DMS79 treated with DMSO at 0.1 percent for 48 hours (cell line): ENCODE measurements at regions not wholly inside any gene's neighbourhood (a gene's known extent, or its start where the extent isn't known, plus 50 kb on each side); places are given as distances from the start of the nearest gene placed in this dataset.

Source experiments
- DNase-seq: peaks from one replicate; lab custom pipeline; 2025; lab: John Stamatoyannopoulos, UW

DNA sequence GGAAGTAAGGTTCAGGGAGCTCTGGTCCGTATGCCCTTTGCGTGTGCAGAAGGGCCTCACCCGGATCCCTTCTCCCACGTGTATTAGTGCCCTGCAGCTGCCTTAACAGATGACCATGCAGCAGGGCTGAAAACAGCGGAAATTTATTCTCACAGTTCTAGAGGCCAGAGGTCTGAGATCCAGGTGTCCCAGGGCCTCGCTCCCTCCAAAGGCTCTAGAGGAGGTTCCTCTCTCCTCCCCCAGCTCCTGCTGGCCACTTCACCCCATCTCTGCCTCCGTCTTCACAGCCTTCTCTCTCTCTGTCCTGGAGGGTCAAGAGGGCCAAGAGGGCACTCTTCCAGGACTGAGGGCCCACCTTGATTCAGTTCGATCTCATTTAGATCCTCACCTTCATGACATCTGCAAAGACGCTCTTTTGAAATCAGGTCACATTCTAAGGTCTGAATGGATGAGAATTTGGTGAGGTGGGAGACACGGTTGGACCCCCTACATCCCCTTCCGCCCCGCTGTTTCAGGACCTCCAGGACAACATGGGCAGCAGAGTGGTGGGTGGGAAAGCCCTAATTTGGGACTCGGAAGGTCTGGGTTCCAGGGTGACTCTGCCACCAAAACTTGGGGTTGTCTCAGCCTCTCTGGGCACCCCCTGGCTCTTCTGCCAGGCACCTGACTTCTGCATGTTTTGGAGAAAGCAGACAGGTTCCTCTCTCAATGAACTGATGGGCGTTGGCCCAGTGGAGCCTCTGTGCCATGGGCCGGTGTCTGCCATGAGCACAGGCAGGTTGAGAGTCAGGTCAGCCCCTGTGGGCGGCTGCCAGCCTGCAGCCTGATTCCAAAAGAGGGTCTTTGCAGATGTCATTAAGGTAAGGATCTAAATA, 361.2 kb downstream of the SEC14L1 start:
- no peak for DNase-seq

DNA sequence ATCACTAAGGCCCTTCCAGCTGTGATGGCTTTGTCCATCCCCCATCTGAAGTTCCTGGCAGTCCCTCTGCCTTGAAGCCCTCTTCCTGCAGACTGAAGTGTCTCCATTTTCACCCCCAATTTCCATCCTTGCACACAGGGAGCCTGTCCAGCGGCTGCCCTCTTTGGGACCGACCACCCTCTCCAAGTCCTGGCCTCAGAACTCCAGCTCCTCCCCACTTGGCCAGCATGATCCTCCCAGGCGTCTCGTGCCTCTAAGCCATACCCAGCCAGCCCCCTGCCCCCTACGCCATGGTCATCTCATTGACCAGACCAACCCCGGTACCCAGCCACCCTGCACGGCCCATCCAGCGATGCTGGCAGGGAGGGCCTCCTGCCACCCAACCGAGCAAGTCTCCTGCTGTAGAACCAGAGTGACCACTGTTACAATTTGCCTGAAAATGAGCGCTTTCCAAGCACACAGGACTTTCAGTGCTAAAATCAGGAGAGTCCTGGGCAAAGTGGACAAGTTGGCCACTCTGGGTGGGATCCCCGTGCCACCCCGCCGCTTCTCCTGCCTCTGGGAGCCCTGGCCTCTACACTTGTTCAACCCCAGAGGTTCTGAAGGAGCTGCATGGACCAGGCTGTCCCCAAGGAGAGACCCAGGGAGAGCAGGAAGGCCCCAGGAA, 362.0 kb downstream of the SEC14L1 start:
- no peak for DNase-seq

- no peak for DNase-seq
Observed at GRCh38 chr17:77503293-77503655, 362.5 kb downstream of the SEC14L1 start.

- DNase-seq, result no peak
Observed at GRCh38 chr17:77503916-77504651, 363.3 kb downstream of the SEC14L1 start.

GRCh38 chr17:77504652-77505155, 363.9 kb downstream of the SEC14L1 start:
- no peak for DNase-seq

DNA sequence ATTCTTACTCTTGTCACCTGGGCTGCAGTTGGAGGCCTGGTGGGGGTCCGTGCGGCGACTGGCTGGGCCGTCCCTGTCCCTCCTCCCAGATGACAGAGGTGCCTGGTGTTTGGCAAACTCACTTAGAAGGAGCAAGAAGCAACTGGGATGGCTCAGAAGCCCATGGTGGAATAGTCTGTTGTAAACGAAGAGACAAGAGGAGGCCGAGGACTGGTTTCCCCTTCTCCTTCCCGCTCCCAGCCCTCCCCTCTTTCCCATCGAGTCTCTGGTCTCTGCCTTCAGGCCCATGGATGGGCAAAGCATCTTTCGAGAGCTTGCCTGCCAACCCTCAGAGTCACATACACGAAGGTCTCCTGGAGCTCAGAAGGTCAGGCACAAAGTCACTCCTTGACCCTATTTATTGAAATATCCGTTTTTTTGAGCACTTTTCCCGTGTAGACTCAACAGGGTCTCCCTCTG, 364.4 kb downstream of the SEC14L1 start:
- no peak for DNase-seq

DNA sequence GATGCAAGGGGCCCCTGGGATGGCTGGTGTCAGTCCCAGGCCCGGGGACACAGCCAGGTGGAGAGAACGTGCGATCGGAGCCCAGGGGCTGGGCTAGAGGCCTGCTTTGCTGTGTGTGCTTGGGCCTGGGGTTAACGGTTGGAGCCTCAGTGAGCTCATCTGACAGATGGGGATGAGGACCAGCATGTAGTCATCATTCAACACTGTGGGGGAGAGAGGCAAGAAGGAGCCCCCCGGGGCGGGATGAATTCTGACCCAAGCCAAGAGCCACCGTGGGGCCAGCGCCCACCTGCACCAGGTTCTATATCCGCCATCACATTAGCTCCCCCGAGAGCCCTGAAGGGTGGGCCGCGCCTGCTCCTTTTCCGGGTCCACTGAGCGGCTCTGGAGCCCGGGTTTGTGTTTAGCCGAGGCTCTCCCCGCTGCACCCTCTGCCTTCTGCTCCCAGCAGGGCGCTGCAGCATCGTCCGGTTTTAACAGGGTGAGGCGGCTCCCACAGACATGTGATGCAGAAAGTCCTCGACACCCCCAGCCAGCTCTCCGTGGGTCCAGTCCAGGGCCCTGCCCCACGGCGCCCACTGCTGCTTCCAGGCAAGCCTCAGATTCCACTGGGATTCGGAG, 365.7 kb downstream of the SEC14L1 start:
- DNase-seq, result no peak

- no peak for DNase-seq
Observed at GRCh38 chr17:77507111-77507885, 366.5 kb downstream of the SEC14L1 start.

GRCh38 chr17:77508047-77508715, 367.4 kb downstream of the SEC14L1 start:
- peak; percentile 4 for DNase-seq

GRCh38 chr17:77509089-77509488, 368.3 kb downstream of the SEC14L1 start:
- DNase-seq, result no peak

DNA sequence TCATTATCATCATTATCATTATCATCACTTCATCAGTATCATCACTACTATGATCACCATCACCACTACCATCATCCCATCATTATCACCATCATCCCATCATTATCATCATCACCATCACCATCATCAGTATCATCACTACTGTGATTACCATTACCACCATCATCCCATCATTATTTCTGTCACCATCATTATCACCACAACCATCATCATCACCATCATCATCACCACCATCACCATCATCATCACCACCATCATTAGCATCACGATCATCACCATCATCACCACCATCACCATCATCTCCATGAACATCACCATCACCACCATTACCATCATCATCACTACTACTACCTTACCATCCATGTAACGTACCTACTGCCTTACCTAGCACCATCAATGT, 368.8 kb downstream of the SEC14L1 start:
- no peak for DNase-seq

DNA sequence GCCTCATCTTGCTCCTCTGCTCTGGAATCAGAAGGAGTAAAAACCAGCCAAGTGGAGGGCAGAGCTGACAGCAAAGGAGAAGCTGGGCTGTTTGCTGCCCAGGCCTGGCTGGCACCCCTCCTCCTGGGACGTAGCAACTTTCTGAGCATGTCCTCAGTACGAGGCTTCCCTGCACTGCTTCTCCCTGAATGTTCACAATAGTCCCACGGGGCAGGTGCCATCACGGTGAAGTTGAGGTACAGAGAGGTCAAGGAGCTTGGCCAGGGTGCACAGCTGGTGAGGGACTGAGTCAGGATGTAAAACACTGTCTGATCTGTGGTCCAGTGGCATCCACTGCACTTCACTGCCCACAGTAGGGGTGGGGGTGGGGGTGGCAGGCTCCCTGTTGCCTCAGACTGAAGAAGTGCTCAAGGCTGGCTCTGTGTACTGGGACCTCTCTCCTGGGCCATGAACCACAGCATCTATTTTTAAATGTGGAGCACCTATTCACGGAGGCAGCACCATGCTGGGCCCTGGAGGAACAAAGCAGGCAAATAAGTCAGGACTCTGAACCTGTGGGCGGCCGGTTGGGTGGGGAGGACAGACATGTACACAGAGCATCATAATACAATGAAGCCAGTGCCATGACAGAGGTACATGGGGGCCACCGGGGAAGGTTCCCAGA, 369.5 kb downstream of the SEC14L1 start:
- no peak for DNase-seq

DNA sequence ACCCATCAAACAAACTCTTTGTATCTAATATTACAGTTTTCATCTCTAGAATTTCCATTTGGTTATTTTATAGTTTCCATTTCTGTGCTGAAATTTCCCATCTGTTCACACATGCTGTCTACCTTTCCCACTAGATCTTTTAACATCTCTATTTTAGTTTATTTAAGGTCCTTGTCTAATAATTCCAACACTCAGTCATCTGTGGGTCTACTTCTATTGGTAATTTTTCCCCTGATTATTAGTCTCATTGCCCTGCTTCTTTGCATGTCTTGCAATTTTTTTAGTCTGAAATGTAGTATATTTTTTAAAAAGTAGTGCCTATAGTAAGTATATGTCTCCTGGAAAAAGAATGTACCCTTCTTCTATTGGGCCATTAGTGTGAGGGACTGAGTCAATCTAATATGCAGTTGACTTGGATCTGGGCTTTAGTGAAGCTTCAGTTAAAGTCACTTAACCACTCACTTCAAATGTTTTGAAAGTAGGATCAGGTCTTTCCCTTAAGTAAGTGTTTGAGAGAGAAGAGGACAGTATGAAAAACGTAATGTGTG, 370.8 kb downstream of the SEC14L1 start:
- no peak for DNase-seq

GRCh38 chr17:77512062-77512946, 371.5 kb downstream of the SEC14L1 start:
- no peak for DNase-seq

- DNase-seq, result no peak
Observed at GRCh38 chr17:77513045-77513444, 372.3 kb downstream of the SEC14L1 start.

GRCh38 chr17:77515227-77515626, 374.5 kb downstream of the SEC14L1 start:
- no peak for DNase-seq

- DNase-seq, result no peak
Observed at GRCh38 chr17:77516902-77517301, 376.1 kb downstream of the SEC14L1 start.

DNA sequence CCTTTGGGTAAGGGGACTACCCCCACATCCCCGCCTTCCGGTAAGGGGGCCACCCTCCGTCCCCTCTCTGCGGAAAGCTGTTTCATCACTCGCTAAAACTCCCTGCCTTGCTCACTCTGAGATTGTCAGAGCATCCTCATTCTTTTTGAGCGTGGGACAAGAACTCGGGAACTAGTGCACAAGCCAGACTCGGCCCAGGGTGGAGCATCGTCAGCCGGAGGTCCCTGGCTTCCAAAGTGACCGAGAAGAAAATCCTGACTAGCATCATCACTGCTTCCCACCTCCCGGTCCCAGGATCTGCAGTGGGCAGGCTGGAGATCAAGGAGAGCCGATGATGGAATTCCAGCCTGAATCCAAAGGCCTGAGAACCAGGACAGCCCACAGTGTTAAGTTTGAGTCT, 380.3 kb downstream of the SEC14L1 start:
- DNase-seq, result no peak

DNA sequence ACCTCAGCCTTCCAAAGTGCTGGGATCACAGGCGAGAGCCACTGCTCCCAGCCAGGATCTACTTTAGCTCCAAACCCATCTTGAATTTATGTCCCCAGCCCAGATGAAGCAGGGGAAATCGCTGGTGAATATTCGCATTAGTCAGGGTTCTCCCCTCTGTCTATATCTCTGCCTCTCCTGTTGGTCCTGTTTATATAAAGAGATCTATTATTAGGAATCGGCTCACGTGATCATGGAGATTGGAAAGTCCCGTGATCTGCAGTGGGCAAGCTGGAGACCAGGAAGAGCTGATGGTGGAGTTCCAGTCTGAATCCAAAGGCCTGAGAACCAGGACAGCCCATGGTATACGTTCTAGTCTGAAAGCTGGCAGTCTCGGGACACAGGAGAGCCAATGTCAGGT, 382.8 kb downstream of the SEC14L1 start:
- DNase-seq, result no peak
